Activated effector memory CD4-positive, alpha-beta T cell treated with Interleukin-2 at 50 U/mL for 16 hours (primary cell): ENCODE measurements at regions not wholly inside any gene's neighbourhood (a gene's known extent, or its start where the extent isn't known, plus 50 kb on each side); places are given as distances from the start of the nearest gene placed in this dataset.

Source experiments
- DNase-seq: peaks from one replicate; pipeline ENCODE4 v3.0.0-alpha.2; 2020

GRCh38 chr12:89051065-89051677, 301.1 kb downstream of the DUSP6 start:
- DNase-seq = no peak

- no peak for DNase-seq
Measured at GRCh38 chr12:89047856-89048418, 304.4 kb downstream of the DUSP6 start.

GRCh38 chr12:89041078-89041477, 311.2 kb downstream of the DUSP6 start:
- DNase-seq = no peak

GRCh38 chr12:89040146-89040964, 311.9 kb downstream of the DUSP6 start:
- DNase-seq = peak; percentile 73

DNA sequence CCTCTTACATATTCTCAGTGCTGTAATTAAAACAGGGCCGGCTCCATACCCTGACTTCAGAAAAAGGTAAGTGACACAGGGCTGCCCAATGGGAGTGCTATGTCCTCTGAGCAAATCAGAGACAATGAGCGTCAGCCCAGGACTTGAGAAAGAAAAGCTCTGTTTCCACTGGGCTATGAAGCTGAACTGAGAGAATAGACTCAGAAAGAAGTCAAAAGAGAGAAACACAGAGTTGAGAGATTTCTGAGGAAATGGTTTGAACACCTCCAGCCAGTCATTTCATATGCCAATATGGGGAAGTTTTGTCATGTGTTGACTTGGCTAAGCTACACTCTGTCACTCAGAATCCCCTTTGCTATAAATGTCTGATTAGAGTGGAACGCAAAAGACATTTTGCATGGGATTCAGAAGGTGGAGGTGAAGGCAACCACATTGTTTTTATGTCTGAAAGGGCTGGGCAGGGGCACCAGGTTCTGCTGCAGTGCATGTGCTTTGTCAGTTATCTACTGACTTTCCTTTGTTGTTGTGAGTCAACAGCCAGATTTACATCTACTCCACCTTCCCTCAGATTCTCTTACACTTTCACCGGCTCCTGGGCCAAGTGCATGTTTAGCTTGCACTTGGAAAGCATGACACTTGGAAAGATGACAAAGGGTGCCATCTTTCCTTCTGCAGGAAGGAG, 313.3 kb downstream of the DUSP6 start:
- DNase-seq = no peak

DNA sequence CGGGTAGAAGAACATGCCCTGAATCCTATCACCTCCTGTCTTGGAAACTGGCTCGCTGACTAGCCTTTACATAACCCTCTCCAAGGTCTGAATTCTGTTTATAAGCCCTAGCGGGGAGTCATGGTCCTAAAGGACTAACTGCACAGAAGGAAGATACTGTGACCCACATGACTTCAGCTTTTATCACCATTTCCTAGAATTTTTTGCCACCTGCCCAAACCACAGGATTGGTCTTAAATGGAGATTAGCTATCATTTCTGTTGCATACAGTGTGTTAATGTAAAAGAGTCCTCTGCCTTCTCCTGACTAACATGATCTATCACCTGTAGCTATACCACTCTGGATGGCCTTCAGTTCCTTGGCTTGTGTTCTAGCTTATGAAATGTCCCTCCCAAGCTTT, 319.2 kb downstream of the DUSP6 start:
- no peak for DNase-seq

DNA sequence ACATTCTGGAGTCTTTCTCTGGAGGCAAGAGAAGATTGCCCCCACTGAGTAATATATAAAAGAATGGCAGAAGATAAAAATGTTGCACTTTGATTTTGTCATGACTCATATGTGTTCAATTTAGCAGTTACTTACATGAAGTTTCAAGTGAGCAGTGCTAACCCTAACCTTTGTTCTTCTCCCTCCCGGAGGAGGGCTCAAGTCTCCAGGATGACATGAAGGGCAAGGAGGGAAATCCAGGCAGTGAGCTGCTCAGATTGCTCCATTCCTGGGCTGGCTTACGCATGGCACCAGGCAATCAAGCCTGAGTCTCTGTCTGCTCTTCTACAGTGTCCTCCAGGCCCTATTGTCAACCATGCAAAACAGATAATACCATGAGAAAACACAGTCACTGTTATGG, 322.3 kb downstream of the DUSP6 start:
- DNase-seq = no peak

DNA sequence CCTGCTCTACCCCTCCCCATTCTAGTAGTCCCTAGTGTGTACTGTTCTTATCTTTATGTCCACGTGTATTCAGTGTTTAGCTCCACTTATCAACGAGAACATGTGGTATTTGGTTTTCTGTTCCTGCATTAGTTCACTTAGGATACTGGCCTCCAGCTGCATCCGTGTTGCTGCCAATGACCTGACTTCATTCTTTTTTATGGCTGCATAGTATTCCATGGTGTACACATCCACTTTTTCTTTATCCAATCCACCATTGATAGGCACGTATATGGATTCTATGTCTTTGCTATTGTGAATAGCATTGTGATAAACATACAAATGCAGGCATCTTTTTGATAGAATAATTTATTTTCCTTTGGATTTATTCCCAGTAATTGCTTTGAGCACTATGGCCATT, 327.7 kb downstream of the DUSP6 start:
- no peak for DNase-seq

GRCh38 chr12:89023936-89024335, 328.4 kb downstream of the DUSP6 start:
- no peak for DNase-seq

- no peak for DNase-seq
Measured at GRCh38 chr12:89020689-89021088, 331.6 kb downstream of the DUSP6 start.

DNA sequence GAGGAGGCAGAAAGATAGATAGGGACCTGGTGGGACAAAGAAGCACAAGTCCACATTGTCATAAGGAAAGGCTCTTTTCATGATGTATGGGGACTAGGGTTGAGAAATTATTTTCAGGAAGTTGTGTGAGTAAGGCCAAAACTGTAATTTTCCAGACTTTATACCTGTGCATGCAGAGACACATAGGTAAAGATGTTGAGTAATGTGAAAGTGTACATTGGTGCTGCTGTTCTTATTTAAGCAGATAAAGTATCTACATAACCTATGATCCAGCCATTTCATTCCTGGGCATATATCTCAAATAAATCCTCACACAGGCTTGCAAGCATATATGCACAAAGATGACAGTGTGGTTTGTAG, 332.2 kb downstream of the DUSP6 start:
- no peak for DNase-seq

GRCh38 chr12:89019439-89020120, 332.7 kb downstream of the DUSP6 start:
- peak; percentile 47 for DNase-seq

- DNase-seq = no peak
Measured at GRCh38 chr12:89016970-89017778, 335.1 kb downstream of the DUSP6 start.

DNA sequence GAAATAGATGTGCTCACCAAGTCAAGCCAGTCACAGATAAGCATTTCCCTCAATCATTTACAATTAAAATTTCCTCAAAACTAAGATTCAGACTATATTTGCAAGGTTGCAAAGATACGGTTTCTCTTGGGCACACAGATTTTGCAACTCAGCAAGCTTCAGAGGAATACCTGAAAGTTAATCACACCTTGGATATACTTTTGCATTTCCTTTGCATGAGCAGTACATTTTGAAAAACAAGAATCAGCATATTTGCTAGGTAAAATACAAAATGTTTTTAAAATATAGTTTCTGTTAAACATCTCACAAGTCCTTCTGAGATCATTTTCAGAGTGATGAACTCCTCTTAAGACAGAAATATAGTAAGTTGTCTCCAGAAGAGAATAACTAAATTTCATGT, 336.9 kb downstream of the DUSP6 start:
- no peak for DNase-seq

- DNase-seq = no peak
Measured at GRCh38 chr12:88998421-88998820, 353.9 kb downstream of the DUSP6 start.

GRCh38 chr12:88996200-88996788, 356.0 kb downstream of the DUSP6 start:
- DNase-seq = no peak

- no peak for DNase-seq
Measured at GRCh38 chr12:88994971-88995370, 357.3 kb downstream of the DUSP6 start.

DNA sequence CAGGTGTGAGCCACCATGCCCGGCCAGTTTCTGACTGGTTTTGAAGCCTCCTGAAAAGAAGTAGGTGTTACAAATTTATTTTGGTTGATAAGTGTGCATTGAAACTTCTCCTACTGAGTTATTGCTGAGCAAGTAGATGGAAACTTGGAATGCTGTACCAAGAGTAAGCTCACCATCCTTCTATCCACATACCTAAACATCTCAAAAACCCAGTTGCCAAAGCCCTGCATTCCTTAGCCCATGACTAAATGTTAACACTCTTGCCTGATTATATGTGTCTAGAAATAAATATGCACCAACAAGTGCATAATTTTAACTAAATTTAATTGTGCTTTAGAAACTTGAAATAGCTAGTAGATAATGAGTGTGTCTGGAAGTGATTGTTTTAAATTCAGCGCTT, 357.8 kb downstream of the DUSP6 start:
- no peak for DNase-seq

- no peak for DNase-seq
Measured at GRCh38 chr12:88993651-88994050, 358.6 kb downstream of the DUSP6 start.

DNA sequence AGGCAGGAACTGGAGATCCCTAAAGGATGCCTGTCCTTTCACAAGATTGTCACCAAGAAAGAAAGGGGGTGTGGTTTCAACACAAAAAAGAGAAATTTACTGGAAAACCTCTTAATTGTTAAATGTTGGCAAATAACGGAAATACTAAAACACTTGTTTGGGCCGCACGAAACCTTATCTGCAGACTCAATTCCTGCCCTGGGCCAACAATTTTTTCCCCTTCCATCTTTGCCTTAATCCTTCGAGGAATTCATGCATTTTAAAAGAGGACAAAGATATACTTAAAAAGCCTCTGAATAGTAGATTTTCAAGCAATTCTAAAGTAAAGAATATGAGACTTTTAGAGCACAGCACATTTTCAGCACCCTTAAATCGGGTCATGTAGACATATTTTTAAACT, 366.2 kb downstream of the DUSP6 start:
- no peak for DNase-seq

GRCh38 chr12:88985631-88986030, 366.7 kb downstream of the DUSP6 start:
- DNase-seq = no peak

GRCh38 chr12:88985011-88985410, 367.3 kb downstream of the DUSP6 start:
- DNase-seq = no peak
